ENCODE measurements at regions not wholly inside any gene's neighbourhood (a gene's known extent, or its start where the extent isn't known, plus 50 kb on each side); places are given as distances from the start of the nearest gene placed in this dataset.
"Not testable (repeated sequence)": the region's sequence is repeated elsewhere in the genome, so short reads cannot be mapped to it uniquely, and the experiment has no call there.

DNA sequence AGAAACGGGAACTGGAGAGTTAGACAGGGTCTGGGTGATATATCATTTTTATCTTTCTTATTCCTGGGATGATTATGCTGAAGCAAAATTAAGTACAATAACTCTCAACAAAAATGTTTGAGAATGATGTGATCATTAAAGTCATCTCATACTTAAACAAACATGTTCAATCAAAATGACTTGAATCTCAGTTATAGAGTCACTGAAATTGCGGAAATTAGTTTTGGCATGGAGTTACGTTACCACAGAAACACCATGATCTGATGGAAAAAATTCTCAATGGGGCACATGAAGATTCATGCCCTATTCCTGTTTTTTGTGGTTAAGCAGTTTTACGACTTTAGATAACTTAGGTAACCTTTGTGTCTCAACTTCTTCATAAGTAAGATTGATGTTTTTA, 757.7 kb downstream of the EPHA4 start:
- Histone ChIP-seq H3K9ac (ENCODE audit: low read length in 5 of 5) (no peak overlapping the region), H3K9me3 (ENCODE audit: control insufficient read depth in 5 of 5, low read length in 5 of 5) (no peaks in the 10 kb centered on the region), H3K27me3 (ENCODE audit: control insufficient read depth in 5 of 5, insufficient read depth in 4 of 5, low read length in 5 of 5) (no peaks in the 10 kb centered on the region), H3K27ac (ENCODE audit: low read depth, low read length) (no peak overlapping the region), H3K4me1 (ENCODE audit: control insufficient read depth in 5 of 5, insufficient read depth in 5 of 5, low read length in 5 of 5) (no peaks in the 10 kb centered on the region), H3K36me3 (ENCODE audit: control insufficient read depth in 5 of 5, insufficient read depth in 5 of 5, low read length in 5 of 5) (no peaks in the 10 kb centered on the region), H3K4me3 (ENCODE audit: low read depth in 1 of 5, low read length in 5 of 5) (no peak overlapping the region)

DNA sequence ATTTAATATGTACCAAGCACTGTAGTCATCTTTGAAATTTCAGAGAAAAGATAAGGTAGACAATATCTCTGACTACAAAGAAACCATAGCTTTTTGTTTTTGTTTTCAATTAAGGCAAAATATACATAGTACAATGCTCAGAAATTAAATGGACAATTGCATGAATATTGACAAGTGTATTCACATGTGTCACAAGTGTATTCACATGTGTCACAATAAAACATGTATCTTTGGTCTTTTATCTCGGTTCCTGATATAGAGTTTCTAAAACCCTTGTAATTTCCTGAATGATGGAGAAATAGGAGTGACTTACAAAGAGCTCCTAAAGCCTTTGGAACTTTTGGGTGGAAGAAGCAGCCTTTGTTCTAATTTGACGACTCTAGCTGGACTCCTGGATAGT, 756.4 kb downstream of the EPHA4 start:
- no peaks in the 10 kb centered on the region for H3K36me3 ChIP-seq (ENCODE audit: control insufficient read depth in 5 of 5, insufficient read depth in 5 of 5, low read length in 5 of 5)
- H3K27ac ChIP-seq (ENCODE audit: low read depth, low read length): no peak overlapping the region
- no peaks in the 10 kb centered on the region for H3K9me3 ChIP-seq (ENCODE audit: control insufficient read depth in 5 of 5, low read length in 5 of 5)
- no peaks in the 10 kb centered on the region for H3K27me3 ChIP-seq (ENCODE audit: control insufficient read depth in 5 of 5, insufficient read depth in 4 of 5, low read length in 5 of 5)
- no peaks in the 10 kb centered on the region for H3K4me1 ChIP-seq (ENCODE audit: control insufficient read depth in 5 of 5, insufficient read depth in 5 of 5, low read length in 5 of 5)
- no peak overlapping the region for H3K4me3 ChIP-seq (ENCODE audit: low read depth in 1 of 5, low read length in 5 of 5)
- no peak overlapping the region for H3K9ac ChIP-seq (ENCODE audit: low read length in 5 of 5)

DNA sequence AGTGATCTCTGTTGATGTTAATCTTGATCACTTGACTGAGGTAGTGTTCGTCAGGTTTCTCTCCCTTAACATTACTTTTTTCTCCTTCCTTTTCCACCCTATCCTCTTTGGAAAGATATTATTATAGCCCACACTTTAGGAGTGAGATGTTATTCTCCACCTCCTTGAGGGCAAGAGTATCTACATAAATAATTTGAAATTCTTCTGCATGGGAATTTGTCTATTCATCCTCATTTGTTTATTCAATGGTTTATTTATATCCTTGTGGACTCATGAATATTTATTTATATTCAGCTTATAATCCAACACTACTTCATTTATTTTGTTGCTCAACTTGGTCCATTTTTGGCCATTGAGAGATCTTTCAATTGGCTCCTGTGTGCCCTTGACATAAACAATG, 750.4 kb downstream of the EPHA4 start:
- Histone ChIP-seq H3K27ac (ENCODE audit: low read depth, low read length) (no peak overlapping the region), H3K4me1 (ENCODE audit: control insufficient read depth in 5 of 5, insufficient read depth in 5 of 5, low read length in 5 of 5) (no peaks in the 10 kb centered on the region), H3K9me3 (ENCODE audit: control insufficient read depth in 5 of 5, low read length in 5 of 5) (no peaks in the 10 kb centered on the region), H3K9ac (ENCODE audit: low read length in 5 of 5) (no peak overlapping the region), H3K36me3 (ENCODE audit: control insufficient read depth in 5 of 5, insufficient read depth in 5 of 5, low read length in 5 of 5) (no peaks in the 10 kb centered on the region), H3K4me3 (ENCODE audit: low read depth in 1 of 5, low read length in 5 of 5) (no peak overlapping the region), H3K27me3 (ENCODE audit: control insufficient read depth in 5 of 5, insufficient read depth in 4 of 5, low read length in 5 of 5) (no peaks in the 10 kb centered on the region)

DNA sequence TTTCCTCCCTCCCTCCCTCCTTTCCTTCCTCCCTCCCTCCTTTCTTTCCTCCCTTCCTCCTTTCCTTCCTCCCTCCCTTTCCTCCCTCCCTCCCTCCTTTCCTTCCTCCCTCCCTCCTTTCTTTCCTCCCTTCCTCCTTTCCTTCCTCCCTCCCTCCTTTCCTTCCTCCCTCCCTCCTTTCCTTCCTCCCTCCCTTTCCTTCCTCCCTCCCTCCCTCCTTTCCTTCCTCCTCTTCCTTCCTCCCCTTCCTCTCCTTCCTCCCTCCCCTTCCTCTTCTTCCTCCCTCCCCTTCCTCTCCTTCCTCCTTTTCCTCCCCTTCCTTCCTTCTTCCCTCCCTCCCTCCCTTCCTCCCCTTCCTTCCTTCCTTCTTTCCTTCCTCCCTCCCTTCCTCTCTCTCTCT, 748.5 kb downstream of the EPHA4 start:
- H3K27ac ChIP-seq (ENCODE audit: low read depth, low read length); H3K36me3 ChIP-seq (ENCODE audit: control insufficient read depth in 5 of 5, insufficient read depth in 5 of 5, low read length in 5 of 5); H3K4me3 ChIP-seq (ENCODE audit: low read depth in 1 of 5, low read length in 5 of 5); H3K27me3 ChIP-seq (ENCODE audit: control insufficient read depth in 5 of 5, insufficient read depth in 4 of 5, low read length in 5 of 5); H3K9me3 ChIP-seq (ENCODE audit: control insufficient read depth in 5 of 5, low read length in 5 of 5); H3K9ac ChIP-seq (ENCODE audit: low read length in 5 of 5); H3K4me1 ChIP-seq (ENCODE audit: control insufficient read depth in 5 of 5, insufficient read depth in 5 of 5, low read length in 5 of 5): not testable (repeated sequence)

DNA sequence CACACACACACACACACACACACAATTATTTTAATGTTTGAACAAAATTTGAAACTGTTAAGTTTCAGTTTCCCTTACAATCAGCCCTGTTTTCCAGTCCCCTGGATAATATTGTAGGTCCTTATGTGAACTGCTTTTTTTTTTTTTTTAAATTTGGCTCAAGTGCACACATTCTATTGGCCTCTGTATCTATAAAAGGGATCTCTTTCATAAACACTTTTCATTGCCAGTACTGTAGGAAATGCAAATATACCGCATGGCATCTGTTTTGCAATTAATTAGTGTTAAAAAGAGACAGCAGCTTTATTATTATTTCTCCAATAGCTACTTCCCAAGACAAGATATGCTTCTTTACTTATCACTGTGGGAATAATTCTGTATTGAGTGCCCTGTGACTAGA, 738.7 kb downstream of the EPHA4 start:
- no peaks in the 10 kb centered on the region for H3K27me3 ChIP-seq (ENCODE audit: control insufficient read depth in 5 of 5, insufficient read depth in 4 of 5, low read length in 5 of 5)
- peaks cover 0 to 4% (median 3%) of the 10 kb centered on the region in 5 donors for H3K4me1 ChIP-seq (ENCODE audit: control insufficient read depth in 5 of 5, insufficient read depth in 5 of 5, low read length in 5 of 5)
- no peaks in the 10 kb centered on the region for H3K9me3 ChIP-seq (ENCODE audit: control insufficient read depth in 5 of 5, low read length in 5 of 5)
- H3K9ac ChIP-seq (ENCODE audit: low read length in 5 of 5): no peak overlapping the region
- no peaks in the 10 kb centered on the region for H3K36me3 ChIP-seq (ENCODE audit: control insufficient read depth in 5 of 5, insufficient read depth in 5 of 5, low read length in 5 of 5)
- no peak overlapping the region for H3K4me3 ChIP-seq (ENCODE audit: low read depth in 1 of 5, low read length in 5 of 5)
- H3K27ac ChIP-seq (ENCODE audit: low read depth, low read length): no peak overlapping the region

DNA sequence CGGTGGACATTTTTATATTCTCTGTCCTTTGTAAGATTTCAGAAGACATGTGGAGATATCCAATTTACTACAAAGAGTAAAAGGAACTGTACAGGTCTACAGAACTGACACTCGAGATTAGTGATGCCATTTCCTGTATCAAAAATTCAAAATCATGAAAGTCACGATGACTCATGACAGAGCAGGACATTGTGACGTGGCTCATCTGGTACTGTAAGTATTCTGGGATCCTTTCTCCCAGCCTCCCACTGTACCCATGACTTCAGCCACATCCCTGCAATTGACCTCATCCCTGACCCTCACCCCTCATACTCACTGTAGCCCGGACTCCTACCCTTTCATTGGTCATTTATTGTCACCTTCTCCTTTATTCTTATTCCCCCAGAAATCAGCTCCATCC, 736.5 kb downstream of the EPHA4 start:
- H3K4me1 ChIP-seq (ENCODE audit: control insufficient read depth in 5 of 5, insufficient read depth in 5 of 5, low read length in 5 of 5): peaks cover 0 to 4% (median 3%) of the 10 kb centered on the region in 5 donors
- no peak overlapping the region for H3K9ac ChIP-seq (ENCODE audit: low read length in 5 of 5)
- H3K9me3 ChIP-seq (ENCODE audit: control insufficient read depth in 5 of 5, low read length in 5 of 5): no peaks in the 10 kb centered on the region
- peaks cover 0 to 2% (median 0%) of the 10 kb centered on the region in 5 donors for H3K27me3 ChIP-seq (ENCODE audit: control insufficient read depth in 5 of 5, insufficient read depth in 4 of 5, low read length in 5 of 5)
- no peak overlapping the region for H3K4me3 ChIP-seq (ENCODE audit: low read depth in 1 of 5, low read length in 5 of 5)
- H3K36me3 ChIP-seq (ENCODE audit: control insufficient read depth in 5 of 5, insufficient read depth in 5 of 5, low read length in 5 of 5): no peaks in the 10 kb centered on the region
- no peak overlapping the region for H3K27ac ChIP-seq (ENCODE audit: low read depth, low read length)

DNA sequence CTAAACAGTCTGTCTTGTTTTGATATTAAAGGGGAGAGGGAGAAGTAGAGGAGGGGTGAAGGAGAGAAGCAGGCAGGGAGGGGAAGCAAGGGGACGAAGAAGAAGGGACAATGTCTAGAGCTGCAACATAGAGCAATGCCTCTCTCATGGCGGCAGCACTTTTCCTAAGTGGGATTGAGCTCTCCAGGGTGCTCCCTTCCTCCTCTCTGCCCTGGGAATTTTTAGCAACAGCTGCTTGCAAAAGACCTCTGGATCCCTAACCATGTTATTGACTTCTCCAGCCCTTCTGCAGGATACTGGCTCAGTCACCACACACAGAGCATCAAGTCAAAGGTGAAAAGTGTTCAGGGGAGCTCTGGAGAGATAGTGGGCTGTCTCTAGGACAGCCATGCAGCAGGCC, 734.9 kb downstream of the EPHA4 start:
- Histone ChIP-seq H3K4me1 (ENCODE audit: control insufficient read depth in 5 of 5, insufficient read depth in 5 of 5, low read length in 5 of 5) (peaks cover 0 to 4% (median 3%) of the 10 kb centered on the region in 5 donors), H3K9me3 (ENCODE audit: control insufficient read depth in 5 of 5, low read length in 5 of 5) (no peaks in the 10 kb centered on the region)

DNA sequence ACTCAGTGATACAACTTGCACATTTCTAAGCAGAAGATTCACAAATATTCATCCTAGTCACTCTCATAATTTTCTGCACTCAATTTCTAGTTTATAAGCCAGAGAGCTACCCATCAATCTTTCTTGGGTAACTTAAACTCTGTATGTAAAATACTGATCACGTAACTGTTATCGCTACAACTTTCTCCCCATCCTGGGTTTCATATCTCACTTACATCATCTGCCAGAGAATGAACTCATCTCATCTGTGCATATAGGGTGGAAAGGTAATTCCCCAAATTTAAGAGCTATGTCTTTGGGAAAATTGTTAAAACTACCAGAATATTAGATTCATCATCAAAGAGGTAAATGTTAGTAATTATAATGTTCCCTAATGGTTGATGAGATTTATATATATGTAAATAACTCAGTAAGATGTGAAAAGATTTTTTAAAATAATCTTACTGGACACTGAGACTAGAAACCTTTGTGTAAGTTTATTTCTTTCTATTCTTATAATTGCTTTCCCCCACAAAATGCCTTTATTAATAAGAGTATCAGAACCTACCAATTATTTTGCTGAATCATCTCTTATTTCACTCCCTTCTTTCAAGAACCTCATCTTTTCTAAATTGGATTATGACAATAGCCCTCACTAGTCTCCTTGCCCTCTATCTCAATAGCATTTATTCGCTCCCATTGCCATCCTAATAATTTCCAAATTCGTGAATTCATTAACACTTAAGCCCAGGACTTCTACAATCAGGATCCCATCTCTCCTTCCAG, 729.0 kb downstream of the EPHA4 start:
- Histone ChIP-seq H3K9ac (ENCODE audit: low read length in 5 of 5) (no peak overlapping the region), H3K4me1 (ENCODE audit: control insufficient read depth in 5 of 5, insufficient read depth in 5 of 5, low read length in 5 of 5) (no peaks in the 10 kb centered on the region), H3K9me3 (ENCODE audit: control insufficient read depth in 5 of 5, low read length in 5 of 5) (no peaks in the 10 kb centered on the region), H3K4me3 (ENCODE audit: low read depth in 1 of 5, low read length in 5 of 5) (no peak overlapping the region), H3K36me3 (ENCODE audit: control insufficient read depth in 5 of 5, insufficient read depth in 5 of 5, low read length in 5 of 5) (no peaks in the 10 kb centered on the region), H3K27me3 (ENCODE audit: control insufficient read depth in 5 of 5, insufficient read depth in 4 of 5, low read length in 5 of 5) (peaks cover 0 to 5% (median 0%) of the 10 kb centered on the region in 5 donors), H3K27ac (ENCODE audit: low read depth, low read length) (no peak overlapping the region)

More for the DNA sequence above, 734.9 kb downstream of the EPHA4 start:
- H3K36me3 ChIP-seq (ENCODE audit: control insufficient read depth in 5 of 5, insufficient read depth in 5 of 5, low read length in 5 of 5): no peaks in the 10 kb centered on the region
- no peak overlapping the region for H3K27ac ChIP-seq (ENCODE audit: low read depth, low read length)
- no peak overlapping the region for H3K9ac ChIP-seq (ENCODE audit: low read length in 5 of 5)
- peaks cover 0 to 2% (median 0%) of the 10 kb centered on the region in 5 donors for H3K27me3 ChIP-seq (ENCODE audit: control insufficient read depth in 5 of 5, insufficient read depth in 4 of 5, low read length in 5 of 5)
- H3K4me3 ChIP-seq (ENCODE audit: low read depth in 1 of 5, low read length in 5 of 5): no peak overlapping the region

DNA sequence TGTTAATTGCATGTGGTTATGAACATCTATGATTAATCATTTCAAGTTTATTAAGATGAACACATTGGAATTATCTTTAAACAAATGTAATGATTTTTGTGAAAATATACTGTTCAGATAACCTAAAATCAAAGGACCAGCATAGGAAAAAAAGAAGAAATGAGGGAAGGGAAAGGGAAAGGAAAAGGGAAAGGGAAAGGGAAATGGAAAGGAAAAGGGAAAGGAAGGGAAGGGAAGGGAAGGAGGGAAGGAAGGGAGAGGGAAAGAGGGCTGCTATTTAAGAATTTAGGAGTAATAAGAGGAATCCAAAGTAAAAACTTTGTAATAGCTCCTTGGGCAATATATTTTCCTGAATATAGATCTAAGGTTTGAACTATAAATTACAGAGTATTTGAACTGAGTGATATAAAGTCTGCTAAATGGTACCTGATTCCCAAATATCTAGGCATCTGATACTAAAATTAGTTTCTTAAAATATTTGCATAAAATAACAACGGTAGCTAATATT, 726.3 kb downstream of the EPHA4 start:
- no peaks in the 10 kb centered on the region for H3K4me1 ChIP-seq (ENCODE audit: control insufficient read depth in 5 of 5, insufficient read depth in 5 of 5, low read length in 5 of 5)
- H3K27ac ChIP-seq (ENCODE audit: low read depth, low read length): no peak overlapping the region
- H3K9me3 ChIP-seq (ENCODE audit: control insufficient read depth in 5 of 5, low read length in 5 of 5): no peaks in the 10 kb centered on the region
- H3K9ac ChIP-seq (ENCODE audit: low read length in 5 of 5): no peak overlapping the region
- H3K27me3 ChIP-seq (ENCODE audit: control insufficient read depth in 5 of 5, insufficient read depth in 4 of 5, low read length in 5 of 5): peaks cover 0 to 5% (median 0%) of the 10 kb centered on the region in 5 donors
- H3K4me3 ChIP-seq (ENCODE audit: low read depth in 1 of 5, low read length in 5 of 5): no peak overlapping the region
- no peaks in the 10 kb centered on the region for H3K36me3 ChIP-seq (ENCODE audit: control insufficient read depth in 5 of 5, insufficient read depth in 5 of 5, low read length in 5 of 5)

DNA sequence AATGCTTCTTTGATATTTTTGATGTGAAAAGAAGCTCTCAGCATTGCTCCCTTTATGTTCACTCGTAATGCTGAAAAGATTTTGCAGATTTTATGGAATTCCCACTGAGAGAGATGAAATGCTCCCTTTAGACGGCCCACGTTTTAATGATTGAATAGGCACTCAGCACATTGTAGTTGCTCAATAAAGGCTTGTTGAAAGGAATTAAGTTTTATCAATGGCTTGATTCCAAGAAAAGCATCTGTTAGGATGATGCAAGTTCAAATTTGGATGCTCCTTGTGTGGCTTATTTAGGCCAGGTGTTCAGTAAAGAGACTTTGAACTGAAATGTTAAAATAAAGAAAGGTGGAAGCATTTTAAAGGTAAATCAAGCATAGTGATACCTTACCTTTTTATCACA, 725.1 kb downstream of the EPHA4 start:
- H3K9me3 ChIP-seq (ENCODE audit: control insufficient read depth in 5 of 5, low read length in 5 of 5): no peaks in the 10 kb centered on the region
- no peak overlapping the region for H3K9ac ChIP-seq (ENCODE audit: low read length in 5 of 5)
- no peak overlapping the region for H3K27ac ChIP-seq (ENCODE audit: low read depth, low read length)
- H3K4me3 ChIP-seq (ENCODE audit: low read depth in 1 of 5, low read length in 5 of 5): no peak overlapping the region
- H3K27me3 ChIP-seq (ENCODE audit: control insufficient read depth in 5 of 5, insufficient read depth in 4 of 5, low read length in 5 of 5): peaks cover 0 to 5% (median 0%) of the 10 kb centered on the region in 5 donors
- H3K36me3 ChIP-seq (ENCODE audit: control insufficient read depth in 5 of 5, insufficient read depth in 5 of 5, low read length in 5 of 5): no peaks in the 10 kb centered on the region
- H3K4me1 ChIP-seq (ENCODE audit: control insufficient read depth in 5 of 5, insufficient read depth in 5 of 5, low read length in 5 of 5): no peaks in the 10 kb centered on the region

Measured in subcutaneous abdominal adipose tissue (tissue), 5 donors.